HG03159 (cell line): ENCODE measurements at regions not wholly inside any gene's neighbourhood (a gene's known extent, or its start where the extent isn't known, plus 50 kb on each side); places are given as distances from the start of the nearest gene placed in this dataset.
"Not testable (repeated sequence)": the region's sequence is repeated elsewhere in the genome, so short reads cannot be mapped to it uniquely, and the experiment has no call there.

Experiments used
- ATAC-seq: cut with Tn5 transposase; IDR thresholded peaks from one replicate; pipeline ENCODE4 v1.9.1; 2021; ENCODE audit warnings: mild to moderate bottlenecking, moderate library complexity; ENCODE audit not compliant: unreplicated experiment

DNA sequence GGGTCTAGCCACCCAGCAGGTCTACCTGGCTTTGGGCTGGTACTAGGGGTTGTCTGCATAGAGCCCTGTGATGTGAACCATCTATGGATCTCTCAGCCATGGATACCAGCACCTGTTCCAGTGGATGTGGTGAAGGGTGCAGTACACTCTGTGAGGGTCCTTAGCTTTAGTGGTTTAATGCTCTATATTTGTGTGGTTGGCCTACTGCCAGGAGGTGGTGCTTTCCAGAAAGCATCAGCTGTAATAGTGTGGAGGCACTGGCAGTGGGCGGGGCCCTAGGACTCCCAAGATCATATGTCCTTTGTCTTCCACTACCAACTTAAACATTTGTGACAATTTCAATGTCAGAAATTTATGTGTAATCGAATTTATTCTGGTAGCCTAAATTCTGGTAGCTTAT lies 1065.1 kb downstream of the RPIA start:
- ATAC-seq = not testable (repeated sequence)

DNA sequence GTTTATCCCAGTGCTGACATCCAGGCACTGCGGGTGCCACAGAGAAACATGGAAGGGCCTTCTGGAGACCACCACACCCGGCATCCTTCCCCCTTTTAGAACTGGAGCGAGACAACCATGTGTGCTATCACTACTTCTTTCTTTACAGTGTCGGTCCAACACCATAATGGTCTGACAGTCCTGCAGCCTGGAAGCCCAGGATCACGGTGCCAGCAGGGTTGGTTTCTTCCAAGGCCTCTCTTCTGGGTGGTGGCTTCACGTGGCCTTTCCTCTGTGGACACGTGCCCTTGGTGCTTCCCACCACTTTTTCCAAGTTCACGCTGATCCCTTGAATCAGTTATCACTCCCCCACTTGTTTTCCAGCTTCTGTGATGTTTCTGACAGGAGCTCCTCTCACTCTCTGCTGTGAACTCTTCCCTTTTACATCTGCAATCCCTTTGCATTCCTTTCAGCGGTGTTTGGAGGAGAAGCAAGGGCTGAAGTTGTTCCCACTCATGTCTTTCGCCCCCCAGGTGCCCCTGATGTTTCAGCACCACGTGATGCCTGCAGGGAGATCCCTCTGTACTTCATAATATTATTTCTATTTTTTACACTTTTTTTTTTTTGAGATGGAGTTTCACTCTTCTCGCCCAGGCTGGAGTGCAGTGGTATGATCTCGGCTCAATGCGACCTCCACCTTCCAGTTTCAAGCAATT lies 1067.0 kb downstream of the RPIA start:
- ATAC-seq = not testable (repeated sequence)

DNA sequence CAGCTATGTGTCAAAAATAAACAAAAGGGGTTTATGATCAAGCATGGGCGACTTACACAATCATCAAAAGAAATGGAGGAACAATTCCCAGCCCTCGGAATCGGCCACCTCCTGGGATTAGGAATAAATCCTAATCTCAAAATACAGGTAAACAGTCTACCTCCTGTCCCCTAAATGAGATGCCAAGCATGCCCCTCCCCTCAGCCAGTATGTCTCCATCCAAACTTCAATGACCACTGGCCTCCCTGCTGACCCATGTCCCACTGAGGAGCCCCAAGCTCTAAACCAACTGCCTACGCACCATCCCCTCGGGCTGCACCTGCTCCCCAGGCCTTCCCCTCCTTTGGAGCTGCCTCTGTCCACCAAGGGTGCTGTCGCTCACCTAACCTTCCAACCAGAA lies 1069.3 kb downstream of the RPIA start:
- not testable (repeated sequence) for ATAC-seq

DNA sequence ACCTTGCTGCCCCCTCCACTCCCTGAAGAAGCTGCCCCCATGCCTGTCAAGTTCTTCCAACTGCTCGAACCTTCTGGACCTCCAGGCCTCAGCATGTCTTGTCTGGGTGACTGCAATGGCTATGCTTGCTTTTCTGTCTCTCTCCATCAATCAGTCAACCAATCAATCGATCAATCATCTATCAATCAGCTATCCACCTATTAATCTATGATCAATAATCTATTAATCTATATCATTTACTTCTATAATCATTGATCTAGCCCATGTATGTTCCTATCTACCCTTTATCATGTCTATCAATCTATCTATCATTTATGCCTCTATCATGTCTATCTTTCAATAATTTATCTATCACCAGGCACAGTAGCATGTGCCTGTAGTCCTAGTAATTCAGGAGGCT lies 1069.7 kb downstream of the RPIA start:
- ATAC-seq = not testable (repeated sequence)

DNA sequence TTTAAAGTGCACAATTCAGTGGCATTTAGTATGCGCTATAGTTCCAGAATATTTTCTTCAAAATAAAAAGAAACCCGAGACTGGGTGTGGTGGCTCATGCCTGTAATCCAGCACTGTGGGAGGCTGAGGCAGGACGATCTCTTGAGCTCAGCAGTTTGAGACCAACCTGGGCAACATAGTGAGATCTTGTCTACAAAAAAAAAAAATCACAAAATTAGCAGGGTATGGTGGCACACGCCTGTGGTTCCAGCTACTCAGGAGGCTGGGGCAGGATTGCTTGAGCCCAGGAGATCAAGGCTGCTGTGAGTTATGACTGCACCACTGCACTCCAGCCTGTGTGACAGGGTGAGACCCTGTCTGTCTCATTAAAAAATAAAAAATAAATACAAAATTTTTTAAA lies 1070.4 kb downstream of the RPIA start:
- ATAC-seq = not testable (repeated sequence)

DNA sequence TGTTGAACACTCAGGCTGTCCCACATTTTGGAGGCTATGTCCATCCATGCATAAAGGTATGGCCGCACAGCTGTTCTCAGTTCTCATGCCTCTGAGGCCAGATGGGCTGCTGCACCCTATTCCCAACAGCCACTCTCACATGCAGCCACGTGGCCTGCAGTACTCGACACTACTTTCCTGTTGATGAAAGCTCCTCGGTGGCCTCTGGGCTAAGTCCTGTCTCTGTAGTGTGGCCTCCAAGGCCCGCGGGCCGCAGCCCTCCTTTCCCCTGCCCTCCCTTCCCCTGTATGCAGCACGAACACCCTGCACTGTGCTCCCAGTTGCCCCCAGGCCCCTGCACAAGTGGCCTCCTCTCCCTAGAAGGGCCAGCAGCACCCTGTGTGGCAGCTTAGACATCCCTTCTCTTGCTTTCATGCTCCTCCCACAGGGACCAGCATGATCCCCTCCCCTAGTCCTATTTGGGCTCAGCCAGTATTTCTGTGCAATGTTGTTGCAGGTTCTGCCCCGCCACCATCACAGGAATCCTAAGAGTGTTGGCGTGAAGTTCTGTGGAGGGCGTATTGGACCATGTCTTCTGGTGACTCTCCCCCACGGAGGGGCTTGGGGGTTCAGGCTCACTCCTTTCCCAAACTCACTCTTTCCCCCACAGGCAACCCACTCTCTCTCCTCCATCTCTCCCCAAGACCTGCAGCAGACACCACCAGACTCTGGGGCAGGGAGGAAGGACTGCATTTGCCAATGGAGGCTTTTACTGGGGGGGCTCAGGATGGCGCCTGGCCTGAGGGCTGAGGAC lies 1071.2 kb downstream of the RPIA start:
- not testable (repeated sequence) for ATAC-seq

DNA sequence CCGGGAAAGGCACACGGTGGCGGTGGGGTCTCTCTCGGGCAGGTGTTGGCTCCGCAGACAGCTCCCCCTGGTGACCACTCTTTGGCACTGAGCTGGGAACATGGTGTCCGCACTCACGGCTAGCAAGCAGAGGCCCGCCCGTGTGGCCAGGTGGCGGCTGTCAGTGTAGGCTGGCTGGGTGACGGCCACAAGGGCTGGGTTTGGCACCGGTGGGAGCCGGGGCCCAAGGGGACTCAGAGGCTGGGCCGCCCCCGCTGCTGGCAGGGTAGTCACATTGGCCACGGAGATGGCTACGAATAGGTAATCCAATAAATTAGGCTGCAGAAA lies 1071.7 kb downstream of the RPIA start:
- ATAC-seq = no peak

DNA sequence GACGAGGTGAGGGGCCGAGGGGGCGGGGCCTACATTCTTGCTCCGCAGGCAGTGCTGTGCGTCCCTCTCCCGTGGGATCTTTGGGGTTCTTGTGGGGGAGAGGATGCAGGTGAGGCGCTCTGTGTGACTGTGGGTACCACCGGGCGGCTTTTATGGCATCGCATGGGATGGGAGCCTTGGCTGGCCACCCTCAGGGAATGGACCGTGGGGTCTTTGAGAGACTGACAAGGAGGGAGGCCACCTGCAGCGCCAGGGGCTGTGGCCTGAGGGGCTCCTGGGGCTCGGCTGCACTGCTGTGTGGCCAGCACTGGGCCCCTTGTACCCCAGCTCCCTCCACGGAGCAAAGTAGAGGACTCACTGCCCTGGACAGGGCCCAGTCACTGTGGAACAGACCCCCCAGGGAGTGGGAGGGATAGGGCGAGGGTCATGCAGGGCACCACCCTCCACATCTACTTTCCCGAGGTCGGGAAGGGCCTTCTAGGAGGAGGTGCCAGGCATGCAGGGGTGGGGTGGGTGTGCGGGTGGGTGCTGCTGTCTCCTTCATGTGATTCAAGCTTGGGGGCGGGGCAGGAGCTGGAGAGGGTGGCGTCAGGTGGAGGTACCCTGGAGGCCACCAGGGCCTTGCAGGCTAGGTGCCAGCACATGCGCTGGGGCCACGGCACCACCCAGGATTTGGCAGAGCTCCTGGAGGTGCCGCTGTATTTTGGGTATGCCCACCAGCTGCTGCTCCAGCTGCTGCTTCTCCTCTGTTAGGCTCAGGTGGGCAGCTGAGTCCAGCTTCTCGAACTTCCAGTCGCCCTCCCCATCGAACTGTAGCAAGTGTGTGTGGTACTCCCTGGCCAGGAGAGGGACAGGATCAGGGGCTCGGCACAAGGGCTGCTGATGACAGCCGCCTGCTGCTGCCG lies 1072.4 kb downstream of the RPIA start:
- ATAC-seq = no peak

DNA sequence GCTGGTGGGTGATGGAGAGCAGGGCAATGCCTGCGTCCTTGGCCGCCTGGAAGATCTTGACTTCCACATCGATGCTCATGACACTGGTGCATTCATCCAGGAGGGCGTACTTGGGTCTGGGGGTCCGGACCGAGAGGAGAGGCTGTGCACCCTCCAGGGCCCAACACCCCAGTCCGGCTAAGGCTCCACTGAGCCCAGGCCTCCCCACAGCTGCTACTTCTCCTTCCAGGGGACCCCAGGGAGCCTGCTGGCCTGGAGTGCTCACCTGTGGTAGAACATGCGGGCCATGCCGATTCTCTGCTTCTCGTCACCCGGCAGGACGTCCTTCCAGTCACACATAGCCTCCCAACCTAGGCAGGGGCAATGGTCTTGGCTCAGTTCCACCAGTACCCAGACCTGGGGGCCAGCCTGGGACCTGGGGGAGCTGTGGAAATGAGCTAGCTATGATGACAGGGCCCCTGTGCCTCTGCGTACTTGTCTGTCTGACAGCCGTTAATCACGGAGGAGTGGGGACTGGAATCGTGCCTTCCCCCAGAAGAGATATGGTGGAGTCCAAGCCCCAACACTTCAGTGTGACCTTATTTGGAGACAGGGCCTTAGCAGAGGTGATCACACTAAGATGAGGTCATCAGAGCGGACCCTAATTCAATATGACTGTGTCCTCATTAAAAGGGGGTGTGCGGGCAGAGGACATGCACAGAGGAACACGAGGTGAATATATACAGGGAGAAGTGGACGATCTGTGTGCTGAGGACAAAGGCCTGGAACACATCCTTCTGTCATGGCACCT lies 1073.3 kb downstream of the RPIA start:
- not testable (repeated sequence) for ATAC-seq

DNA sequence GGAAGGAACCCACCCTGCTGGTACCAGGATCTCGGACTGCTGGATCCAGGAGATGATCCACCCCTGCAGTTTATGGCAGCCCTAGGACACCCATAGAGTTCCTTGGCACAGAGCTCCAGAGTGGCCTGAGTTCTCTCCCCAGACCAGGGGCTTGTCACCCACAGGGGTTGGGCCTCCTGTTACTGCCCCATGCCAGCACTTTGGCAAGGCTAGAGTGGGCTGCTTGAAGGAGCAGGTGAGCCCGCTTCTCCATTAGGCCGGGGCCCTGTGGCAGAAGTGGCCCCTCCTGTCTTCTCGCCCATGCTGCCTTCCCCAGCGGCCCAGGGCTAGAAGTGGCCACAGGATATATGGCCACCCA lies 1073.9 kb downstream of the RPIA start:
- not testable (repeated sequence) for ATAC-seq

DNA sequence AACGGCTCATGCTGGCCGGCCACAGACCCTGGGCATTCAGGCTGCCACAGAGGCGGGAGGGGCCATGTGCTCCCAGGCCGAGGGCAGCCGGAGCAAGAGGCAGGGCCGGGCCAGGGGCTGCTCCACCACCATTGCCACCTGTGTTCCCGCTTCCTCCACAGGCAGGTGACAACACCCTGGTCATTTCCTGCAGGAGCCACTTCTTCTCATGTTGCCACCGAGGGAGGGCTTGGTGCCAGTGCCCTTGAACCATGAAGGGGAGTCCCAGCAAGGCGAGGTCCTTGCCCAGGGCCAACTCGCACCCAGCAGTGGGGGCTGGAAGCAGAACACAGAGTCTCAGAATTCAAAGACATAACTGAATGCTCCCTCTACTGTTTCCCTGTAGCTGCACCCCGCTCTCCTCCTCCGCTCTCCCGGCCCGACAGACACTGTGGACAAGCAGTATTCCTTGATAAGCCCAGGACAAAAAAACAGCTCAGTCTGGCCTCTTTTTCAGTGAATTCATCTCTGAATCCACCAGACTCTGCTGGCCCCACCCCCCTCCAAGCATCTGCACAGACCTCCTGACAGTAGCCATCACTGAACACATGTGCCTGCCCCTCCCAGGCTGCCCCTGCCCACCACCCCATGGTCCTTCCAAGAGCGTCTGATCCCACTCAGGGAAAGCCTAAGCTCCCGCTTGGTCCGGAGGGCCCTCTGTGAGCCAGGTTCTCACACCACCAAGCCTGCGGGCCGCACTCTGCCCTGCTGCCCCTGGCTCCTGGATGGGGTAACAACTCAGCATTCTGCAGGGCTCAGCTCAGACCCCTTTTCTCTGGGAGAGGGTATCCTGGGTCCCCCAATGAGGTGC lies 1074.9 kb downstream of the RPIA start:
- not testable (repeated sequence) for ATAC-seq

DNA sequence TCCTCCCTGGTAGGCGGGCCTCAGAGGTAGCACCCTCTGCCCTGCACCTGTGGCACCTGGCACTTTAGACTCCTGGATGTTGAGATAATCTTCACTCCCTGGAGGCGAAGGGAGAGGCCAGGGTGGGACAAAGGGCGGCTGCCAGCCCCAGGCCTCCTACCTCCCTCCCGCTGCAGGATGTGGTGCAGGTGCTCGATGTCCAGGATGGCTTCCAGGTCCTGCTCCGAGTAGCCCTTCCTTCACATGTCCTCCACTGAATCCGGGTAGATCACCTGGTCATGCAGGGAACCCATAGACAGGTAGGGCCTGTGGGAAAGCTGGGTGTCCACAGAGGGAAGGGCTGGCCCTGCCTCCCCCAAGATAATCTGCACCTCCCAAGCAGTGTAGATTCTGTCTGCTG lies 1075.6 kb downstream of the RPIA start:
- not testable (repeated sequence) for ATAC-seq

DNA sequence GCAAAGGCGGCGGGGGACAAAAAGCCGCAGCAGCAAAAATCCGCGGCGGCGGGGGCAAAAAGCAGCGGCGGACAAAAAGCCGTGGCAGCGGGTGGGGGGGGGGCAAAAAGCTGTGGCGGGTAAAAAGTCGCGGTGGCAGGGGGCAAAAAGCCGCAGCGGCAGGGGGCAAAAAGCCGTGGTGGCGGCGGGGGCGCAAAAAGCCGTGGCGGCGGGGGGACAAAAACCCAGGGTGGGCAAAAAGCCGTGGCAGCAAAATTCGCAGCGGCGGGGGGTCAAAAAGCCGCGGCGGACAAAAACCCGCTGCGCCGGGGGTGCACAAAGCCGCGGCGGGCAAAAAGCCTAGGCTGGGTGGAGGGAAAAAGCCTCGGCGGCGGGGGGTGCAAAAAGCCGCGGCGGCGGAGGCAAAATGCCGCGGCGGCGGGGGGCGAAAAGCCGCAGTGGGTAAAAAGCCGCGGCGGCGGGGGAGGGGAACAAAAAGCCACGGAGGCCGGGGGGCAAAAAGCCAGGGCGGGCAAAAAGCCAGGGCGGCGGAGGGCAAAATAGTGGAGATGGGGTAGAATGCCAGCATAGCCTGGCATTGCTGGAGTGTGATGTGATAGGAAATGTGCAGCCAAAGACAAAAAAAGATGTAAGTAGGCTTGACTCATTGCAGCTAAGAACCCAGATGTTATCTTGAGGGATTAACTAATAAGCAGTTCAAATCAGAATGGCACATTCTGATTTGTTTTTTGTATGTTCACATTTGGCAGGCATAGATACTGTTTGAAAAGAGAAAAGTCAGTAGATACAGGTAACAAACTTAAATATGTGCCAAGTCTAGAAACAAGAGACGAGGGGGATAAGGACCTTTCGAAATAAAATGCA lies 1076.3 kb downstream of the RPIA start:
- no peak for ATAC-seq

DNA sequence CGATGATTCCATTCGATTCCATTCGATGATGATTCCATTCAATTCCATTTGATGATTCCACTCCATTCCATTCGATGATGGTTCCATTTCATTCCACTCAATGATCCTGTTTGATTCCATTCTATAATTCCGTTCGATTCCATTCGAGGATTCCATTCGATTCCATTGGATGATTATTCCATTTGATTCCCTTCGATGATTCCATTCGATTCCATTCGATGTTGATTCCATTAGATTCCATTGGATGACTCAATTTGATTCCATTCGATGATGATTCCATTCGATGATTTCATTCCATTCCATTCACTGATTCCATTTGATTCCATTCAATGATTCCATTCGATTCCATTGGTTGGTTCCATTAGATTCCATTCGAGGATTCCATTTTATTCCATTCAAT lies 1084.4 kb downstream of the RPIA start:
- ATAC-seq = no peak

DNA sequence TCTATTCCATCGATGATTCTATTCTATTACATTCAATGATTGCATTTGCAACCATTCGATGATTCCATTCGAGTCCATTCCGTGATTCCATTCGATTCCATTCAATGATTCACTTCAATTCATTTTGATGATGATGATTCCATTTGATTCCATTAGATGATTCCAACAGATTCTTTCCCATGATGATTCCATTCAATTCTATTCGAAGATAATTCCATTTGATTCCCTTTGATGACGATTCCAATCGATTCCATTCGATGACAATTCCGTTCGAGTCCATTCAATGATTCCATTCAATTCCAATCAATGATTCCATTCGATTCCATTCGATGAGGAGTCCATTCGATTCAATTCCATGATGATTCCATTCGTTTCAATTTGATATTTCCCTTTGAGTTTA lies 1088.8 kb downstream of the RPIA start:
- no peak for ATAC-seq

DNA sequence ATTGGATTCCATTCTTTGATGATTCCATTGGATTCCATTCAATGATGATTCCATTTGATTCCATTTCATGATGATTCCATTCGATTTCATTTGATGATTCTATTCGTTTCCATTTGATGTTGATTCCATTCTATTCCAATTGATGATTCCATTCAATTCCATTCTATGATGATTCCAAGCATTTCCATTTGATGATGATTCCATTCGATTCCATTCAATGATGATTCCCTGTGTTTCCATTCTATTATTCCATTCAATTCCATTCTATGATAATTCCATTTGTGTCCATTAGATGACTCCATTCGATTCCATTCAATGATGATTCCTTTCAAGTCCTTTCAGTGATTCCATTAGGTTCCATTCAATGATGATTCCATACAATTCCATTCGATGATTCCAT lies 1090.5 kb downstream of the RPIA start:
- ATAC-seq = no peak

DNA sequence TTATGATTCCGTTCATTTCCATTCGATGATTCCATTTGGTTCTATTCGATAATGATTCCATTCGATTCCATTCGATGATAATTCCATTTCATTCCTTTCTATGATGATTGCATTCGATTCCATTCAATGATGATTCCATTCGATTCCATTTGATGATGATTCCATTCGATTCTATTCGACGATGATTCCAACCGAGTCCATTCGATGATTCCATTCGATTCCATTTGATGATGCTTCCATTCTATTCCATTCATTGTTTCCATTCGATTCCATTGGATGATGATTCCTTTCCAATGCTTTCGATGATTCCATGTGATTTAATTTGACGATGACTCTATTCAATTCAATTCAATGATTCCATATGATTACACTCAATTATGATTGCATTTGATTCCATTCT lies 1093.5 kb downstream of the RPIA start:
- no peak for ATAC-seq

DNA sequence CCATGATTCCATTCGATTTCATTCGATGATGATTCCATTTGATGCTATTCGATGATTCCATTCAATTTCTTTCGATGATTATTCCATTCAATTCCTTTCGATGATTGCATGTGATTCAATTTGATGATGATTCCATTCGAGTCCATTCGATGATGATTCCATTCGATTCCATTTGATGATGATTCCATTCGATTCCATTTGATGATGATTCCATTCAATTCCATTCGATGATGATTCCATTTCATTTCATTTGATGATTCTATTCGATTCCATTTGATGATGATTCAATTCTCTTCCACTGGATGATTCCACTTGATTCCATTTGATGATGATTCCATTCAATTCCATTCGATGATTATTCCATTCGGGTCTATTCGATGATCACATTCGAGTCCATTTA lies 1094.1 kb downstream of the RPIA start:
- not testable (repeated sequence) for ATAC-seq

DNA sequence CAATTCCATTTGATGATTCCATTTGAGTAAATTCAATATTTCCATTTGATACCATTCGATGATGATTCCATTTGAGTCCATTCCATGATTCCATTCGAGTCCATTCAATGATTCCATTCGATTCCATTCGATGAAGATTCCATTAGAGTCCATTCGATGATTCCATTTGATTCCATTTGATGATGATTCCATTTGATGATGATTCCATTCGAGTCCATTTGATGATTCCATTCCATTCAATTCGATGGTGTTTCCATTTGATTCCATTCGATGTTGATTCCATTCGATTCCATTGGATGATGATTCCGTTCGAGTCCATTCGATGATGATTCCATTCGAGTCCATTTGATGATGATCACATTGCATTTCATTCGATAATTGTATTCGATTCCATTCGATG lies 1095.2 kb downstream of the RPIA start:
- not testable (repeated sequence) for ATAC-seq
